ENCODE measurements at regions not wholly inside any gene's neighbourhood (a gene's known extent, or its start where the extent isn't known, plus 50 kb on each side); places are given as distances from the start of the nearest gene placed in this dataset.

DNA sequence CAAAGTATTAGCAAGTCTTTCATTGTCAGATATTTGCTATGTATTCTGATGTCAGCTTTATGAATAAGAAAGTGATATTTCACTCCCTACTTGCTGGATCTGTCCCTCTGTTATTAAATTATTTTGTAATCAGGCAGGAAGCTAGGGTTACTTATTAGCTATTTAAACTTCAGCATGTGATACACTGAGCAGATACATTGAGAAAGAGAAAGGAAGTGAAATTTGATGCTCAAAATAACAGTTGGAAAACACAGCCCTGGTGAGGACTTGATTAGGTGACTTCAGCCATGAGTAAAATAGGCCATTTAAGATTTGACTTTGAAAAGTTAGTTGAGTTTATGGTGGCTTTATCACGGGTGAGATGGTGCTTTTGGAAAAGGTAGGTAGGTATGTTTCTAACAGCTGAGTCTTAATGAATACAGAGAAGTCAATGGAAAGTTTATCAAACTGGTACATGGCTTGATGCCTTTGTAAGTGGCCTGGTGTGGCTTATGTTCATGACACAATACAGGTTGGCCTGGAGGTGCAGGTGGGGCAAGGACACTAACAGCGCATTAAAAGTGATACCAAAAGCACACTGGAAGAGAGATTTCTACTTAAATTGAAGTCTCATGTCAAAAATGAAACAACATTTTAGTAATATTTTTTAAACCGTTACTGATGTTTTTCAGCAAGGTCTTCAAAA is 321.2 kb upstream of the SPOCK3 start:
- TF ChIP-seq, protein P1, sequence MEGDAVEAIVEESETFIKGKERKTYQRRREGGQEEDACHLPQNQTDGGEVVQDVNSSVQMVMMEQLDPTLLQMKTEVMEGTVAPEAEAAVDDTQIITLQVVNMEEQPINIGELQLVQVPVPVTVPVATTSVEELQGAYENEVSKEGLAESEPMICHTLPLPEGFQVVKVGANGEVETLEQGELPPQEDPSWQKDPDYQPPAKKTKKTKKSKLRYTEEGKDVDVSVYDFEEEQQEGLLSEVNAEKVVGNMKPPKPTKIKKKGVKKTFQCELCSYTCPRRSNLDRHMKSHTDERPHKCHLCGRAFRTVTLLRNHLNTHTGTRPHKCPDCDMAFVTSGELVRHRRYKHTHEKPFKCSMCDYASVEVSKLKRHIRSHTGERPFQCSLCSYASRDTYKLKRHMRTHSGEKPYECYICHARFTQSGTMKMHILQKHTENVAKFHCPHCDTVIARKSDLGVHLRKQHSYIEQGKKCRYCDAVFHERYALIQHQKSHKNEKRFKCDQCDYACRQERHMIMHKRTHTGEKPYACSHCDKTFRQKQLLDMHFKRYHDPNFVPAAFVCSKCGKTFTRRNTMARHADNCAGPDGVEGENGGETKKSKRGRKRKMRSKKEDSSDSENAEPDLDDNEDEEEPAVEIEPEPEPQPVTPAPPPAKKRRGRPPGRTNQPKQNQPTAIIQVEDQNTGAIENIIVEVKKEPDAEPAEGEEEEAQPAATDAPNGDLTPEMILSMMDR (IDR thresholded peaks at IDR 0.05), result no peak
- TF ChIP-seq POLR2A (IDR thresholded peaks at IDR 0.05), result no peak
- DNase-seq, result no peak

DNA sequence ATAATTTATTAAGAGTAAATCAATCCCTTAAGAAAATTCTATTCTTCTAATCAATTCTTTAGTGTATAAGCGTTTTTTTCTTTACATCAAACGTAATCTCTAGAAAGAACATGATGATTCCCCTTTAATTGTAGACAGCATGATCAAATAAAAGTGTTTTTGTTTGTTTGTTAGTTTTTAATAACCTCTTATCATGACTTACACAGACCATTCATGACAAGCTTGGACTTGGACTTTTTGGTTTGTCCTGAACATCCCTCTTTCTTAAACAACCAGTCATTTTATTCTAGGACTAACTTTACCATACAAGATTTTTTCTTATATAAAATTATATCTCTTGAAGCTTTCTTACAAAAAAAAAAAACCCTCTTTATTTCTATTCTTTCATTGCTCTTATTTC is 344.6 kb upstream of the SPOCK3 start:
- H3K27ac ChIP-seq, result no peak overlapping the region
- H3K9me3 ChIP-seq, result no peaks in the 10 kb centered on the region
- TF ChIP-seq POLR2A (IDR thresholded peaks at IDR 0.05), result no peak
- TF ChIP-seq, protein P1 (IDR thresholded peaks at IDR 0.05), result no peak
- H3K4me3 ChIP-seq (replicated peaks in 1 of 3), result no peak overlapping the region
- DNase-seq, result no peak
- H3K4me1 ChIP-seq, result no peaks in the 10 kb centered on the region
- 25 to 37% methylated on average over 2 of the region's 2 CpGs for WGBS, 2 donors
- no peaks in the 10 kb centered on the region for H3K36me3 ChIP-seq
- intact Hi-C loops (cut with DNase I), result no loop called here
- H3K27me3 ChIP-seq, result no peaks in the 10 kb centered on the region

More for the DNA sequence above, 321.2 kb upstream of the SPOCK3 start:
- Histone ChIP-seq H3K27me3 (no peaks in the 10 kb centered on the region), H3K4me3 (replicated peaks in 1 of 3) (no peak overlapping the region), H3K27ac (no peak overlapping the region), H3K9me3 (no peaks in the 10 kb centered on the region), H3K4me1 (no peaks in the 10 kb centered on the region), H3K36me3 (no peaks in the 10 kb centered on the region)
- WGBS, 2 donors, result 87 to 88% methylated on average over 3 of the region's 3 CpGs
- intact Hi-C loops (cut with DNase I), result no loop called here

DNA sequence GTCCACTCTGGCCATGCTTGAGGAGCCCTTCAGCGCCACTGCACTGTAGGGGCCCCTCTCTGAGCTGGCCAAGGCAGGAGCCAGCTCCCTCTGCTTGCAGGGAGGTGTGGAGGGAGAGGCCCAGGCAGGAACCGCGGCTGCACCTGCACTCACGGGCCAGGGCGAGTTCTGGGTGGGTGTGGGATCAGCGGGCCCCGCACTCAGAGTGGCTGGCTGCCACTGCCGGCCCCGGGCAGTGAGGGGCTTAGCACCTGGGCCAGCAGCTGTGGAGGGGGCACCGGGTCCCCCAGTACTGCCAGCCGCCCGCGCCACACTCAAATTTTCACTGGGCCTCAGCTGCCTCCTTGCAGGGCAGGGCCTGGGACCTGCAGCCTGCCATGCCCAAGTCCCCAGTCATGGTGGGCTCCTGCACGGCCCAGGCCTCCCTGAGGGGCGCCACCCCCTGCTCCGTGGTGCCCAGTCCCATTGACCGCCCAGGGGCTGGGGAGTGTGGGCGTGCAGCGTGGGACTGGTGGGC is 347.2 kb upstream of the SPOCK3 start:
- no peaks in the 10 kb centered on the region for H3K36me3 ChIP-seq
- no peak overlapping the region for H3K4me3 ChIP-seq (replicated peaks in 1 of 3)
- WGBS, 2 donors, result 91 to 94% methylated on average over 10 to 13 of the region's 19 CpGs
- no peak for TF ChIP-seq POLR2A (IDR thresholded peaks at IDR 0.05)
- TF ChIP-seq, protein P1 (IDR thresholded peaks at IDR 0.05), result no peak
- no peaks in the 10 kb centered on the region for H3K27me3 ChIP-seq
- no peak overlapping the region for H3K27ac ChIP-seq
- H3K9me3 ChIP-seq, result no peaks in the 10 kb centered on the region
- intact Hi-C loops (cut with DNase I), result no loop called here
- peak in 1 of 2 donors; percentile 2 for DNase-seq
- H3K4me1 ChIP-seq, result no peaks in the 10 kb centered on the region

DNA sequence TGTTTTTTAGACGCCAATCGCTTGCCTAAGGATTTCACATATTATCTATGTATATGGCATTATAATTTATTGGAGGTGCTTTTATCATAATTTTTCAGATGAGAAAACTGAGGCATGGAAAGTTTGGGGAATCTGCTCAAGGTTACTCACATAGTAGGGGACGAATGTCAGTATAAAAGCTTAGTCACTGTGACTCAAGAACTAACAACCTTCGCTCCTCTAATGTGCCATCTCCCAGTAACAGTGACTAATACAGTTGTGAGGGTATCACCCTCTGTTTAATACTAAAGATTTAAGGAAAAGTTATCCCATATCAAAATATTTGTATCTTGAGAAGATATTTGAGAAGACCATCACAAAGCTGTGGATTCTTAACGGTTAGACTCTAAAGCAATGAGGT is 353.1 kb upstream of the SPOCK3 start:
- no peak for TF ChIP-seq POLR2A (IDR thresholded peaks at IDR 0.05)
- TF ChIP-seq, protein P1 (IDR thresholded peaks at IDR 0.05), result no peak
- no peak for DNase-seq
- Histone ChIP-seq H3K27ac (no peak overlapping the region), H3K36me3 (no peaks in the 10 kb centered on the region), H3K4me3 (replicated peaks in 1 of 3) (no peak overlapping the region), H3K9me3 (no peaks in the 10 kb centered on the region), H3K4me1 (no peaks in the 10 kb centered on the region), H3K27me3 (no peaks in the 10 kb centered on the region)
- intact Hi-C loops (cut with DNase I), result no loop called here
- 81 to 87% methylated on average over 5 of the region's 5 CpGs for WGBS, 2 donors

DNA sequence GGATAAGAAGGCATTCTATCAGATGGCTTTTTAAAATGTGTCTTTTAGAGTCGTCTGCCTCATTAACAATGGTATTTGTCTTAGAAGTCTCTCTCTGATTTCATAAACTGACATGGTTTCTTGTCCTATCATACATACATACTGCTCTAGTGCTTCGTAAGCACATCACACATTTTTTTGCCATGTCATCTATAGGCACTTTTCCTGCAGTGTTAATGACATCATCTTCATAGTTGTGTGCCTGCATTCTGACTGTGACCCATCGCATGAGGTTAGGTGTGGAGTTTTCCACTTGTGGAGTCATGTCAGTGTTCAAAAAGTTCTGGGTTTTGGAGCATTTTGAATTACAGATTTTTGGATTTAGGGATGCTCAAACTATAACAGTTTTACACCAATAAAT is 361.6 kb upstream of the SPOCK3 start:
- Histone ChIP-seq H3K4me1 (no peaks in the 10 kb centered on the region), H3K36me3 (no peaks in the 10 kb centered on the region), H3K27me3 (no peaks in the 10 kb centered on the region), H3K9me3 (no peaks in the 10 kb centered on the region), H3K4me3 (replicated peaks in 1 of 3) (no peak overlapping the region), H3K27ac (no peak overlapping the region)
- no peak for TF ChIP-seq POLR2A (IDR thresholded peaks at IDR 0.05)
- TF ChIP-seq, protein P1 (IDR thresholded peaks at IDR 0.05), result no peak
- no peak for DNase-seq
- WGBS, 2 donors, result 81 to 83% methylated on average over 3 of the region's 3 CpGs
- intact Hi-C loops (cut with DNase I), result no loop called here

Data from thyroid gland (tissue), 4 donors.